GM12872 (cell line): ENCODE measurements at regions not wholly inside any gene's neighbourhood (a gene's known extent, or its start where the extent isn't known, plus 50 kb on each side); places are given as distances from the start of the nearest gene placed in this dataset.

Experiments
- CTCF ChIP-seq: IDR thresholded peaks from 3 replicates; pipeline ENCODE4 v1.5.1; 2011; ENCODE audit warnings: low read depth, mild to moderate bottlenecking, low read length, moderate library complexity; ENCODE audit not compliant: insufficient read depth

GRCh38 chr3:127089486-127090145, 103.3 kb upstream of the PRR23E start:
- no peak for TF ChIP-seq CTCF

- TF ChIP-seq CTCF, result no peak
Observed at GRCh38 chr3:127090218-127091160, 102.4 kb upstream of the PRR23E start.

DNA sequence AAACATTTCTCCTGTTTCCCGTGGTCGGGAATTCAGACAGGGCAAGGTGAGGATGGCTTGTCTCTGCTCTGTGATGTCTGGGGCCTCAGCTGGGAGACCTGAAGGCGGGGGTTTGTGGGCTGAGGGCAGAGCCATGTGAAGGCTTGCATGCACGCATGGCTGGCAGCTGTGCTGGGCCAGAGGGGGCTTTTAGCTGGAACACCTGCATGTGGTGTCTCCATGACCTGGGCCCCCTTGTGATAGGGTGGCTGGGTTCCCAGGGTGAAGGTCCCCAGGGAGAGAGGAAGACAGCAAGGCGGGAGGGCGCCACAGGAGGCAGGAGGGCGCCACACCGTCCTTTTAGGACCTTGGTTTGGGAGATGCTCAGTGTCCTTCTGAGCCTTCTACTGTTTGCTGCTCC, 101.6 kb upstream of the PRR23E start:
- no peak for TF ChIP-seq CTCF

DNA sequence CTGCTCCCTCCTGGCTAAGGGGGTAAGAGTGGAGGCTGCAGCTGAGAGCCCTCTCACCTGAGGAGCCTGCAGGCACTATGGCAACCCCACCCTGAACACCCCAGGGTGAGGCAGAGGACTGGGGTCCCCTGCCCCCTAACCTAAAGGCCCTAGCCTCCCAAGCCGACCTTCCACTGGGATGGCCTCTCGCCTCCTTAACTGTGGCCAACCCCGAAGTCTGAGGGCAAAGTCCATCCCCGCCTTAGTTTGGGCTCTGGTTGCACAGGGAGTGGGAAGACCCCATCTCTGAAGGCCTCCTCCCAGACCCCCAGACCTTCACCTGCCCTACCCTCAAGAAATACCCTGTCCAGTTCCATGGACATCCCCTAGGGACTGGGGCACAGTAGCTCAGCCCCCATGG, 100.6 kb upstream of the PRR23E start:
- TF ChIP-seq CTCF, result no peak

DNA sequence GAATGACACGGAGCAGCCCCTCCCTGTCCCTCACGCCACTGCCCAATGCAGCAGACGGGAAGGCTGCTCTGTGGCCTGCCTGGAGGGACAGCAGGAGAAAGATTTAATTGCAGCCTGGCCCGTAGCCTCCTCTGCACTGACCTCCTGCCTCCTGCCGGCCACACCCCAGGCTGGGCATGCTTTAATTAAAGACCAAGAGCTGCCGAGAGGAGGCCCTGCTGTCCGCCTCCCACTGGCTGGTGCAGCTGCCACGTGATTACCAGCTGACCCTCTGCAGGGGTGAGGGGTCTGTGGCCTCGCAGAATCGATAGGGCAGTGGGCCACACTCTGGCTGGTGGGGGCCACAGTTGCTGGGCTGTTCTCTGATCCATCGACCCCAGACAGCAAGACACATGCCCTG, 100.2 kb upstream of the PRR23E start:
- no peak for TF ChIP-seq CTCF

DNA sequence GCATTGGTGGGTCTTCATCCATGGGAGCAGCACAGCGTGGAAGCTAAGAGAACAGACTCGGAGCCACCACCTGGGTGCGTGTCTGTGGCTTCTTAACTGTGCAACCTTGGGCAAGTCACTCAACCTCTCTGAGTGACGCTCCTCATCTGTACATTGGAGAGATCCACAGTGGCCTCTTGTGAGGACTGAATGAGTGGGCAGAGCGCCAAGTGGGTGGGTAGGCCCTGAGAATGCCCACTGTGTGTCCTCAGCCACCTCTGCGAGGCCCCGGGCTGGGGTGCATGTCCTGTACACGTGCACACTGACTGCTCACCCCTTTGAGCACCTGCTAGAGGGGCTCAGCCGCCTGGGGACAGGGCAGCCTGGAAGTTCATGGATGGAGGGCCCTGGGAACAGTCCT, 99.6 kb upstream of the PRR23E start:
- no peak for TF ChIP-seq CTCF

- no peak for TF ChIP-seq CTCF
Observed at GRCh38 chr3:127095774-127096173, 97.2 kb upstream of the PRR23E start.
